DND-41 (cell line): ENCODE measurements at regions not wholly inside any gene's neighbourhood (a gene's known extent, or its start where the extent isn't known, plus 50 kb on each side); places are given as distances from the start of the nearest gene placed in this dataset.

Experiments used
- ATAC-seq: fragments of 200-7000 bp; cut with Tn5 transposase; 3 replicates; pipeline ENCODE4 v1.9.1; 2021; ENCODE audit warnings: low read depth; ENCODE audit not compliant: insufficient read depth
- DNase-seq: peaks from one replicate; pipeline ENCODE4 v3.0.0-alpha.2; 2020
- H2AFZ ChIP-seq: 2 replicates; pipeline ENCODE4 v1.6.0; 2012; ENCODE audit warnings: low read depth, low read length
- H3K27ac ChIP-seq: 2 replicates; pipeline ENCODE4 v1.5.1; 2012; ENCODE audit warnings: low read length, inconsistent platforms
- H3K27me3 ChIP-seq: fragments of 200-600 bp; sonication (generic); 2 replicates; pipeline ENCODE4 v1.6.0; 2012; ENCODE audit warnings: low read length, mild to moderate bottlenecking, inconsistent platforms; ENCODE audit not compliant: insufficient read depth, poor library complexity
- H3K36me3 ChIP-seq: 2 replicates; pipeline ENCODE4 v1.5.1; 2012; ENCODE audit warnings: low read length, inconsistent platforms; ENCODE audit not compliant: insufficient read depth
- H3K4me1 ChIP-seq: 2 replicates; pipeline ENCODE4 v1.5.1; 2012; ENCODE audit warnings: mild to moderate bottlenecking, low read length; ENCODE audit not compliant: insufficient read depth
- H3K4me2 ChIP-seq: 2 replicates; pipeline ENCODE4 v1.6.0; 2012; ENCODE audit warnings: mild to moderate bottlenecking, moderate library complexity, low read length, inconsistent platforms; ENCODE audit not compliant: insufficient read depth
- H3K4me3 ChIP-seq, 2 experiments: fragments of 200-600 bp in 1 of 2; shearing (Covaris generic) in 1 of 2; 2 replicates each; pipeline ENCODE4 v1.5.1; 2012 to 2016; ENCODE audit warnings: inconsistent platforms in 2 of 2, low read length in 2 of 2, mild to moderate bottlenecking in 2 of 2, low read depth in 1 of 2, moderate library complexity in 1 of 2
- H3K79me2 ChIP-seq: 2 replicates; pipeline ENCODE4 v1.6.0; 2012; ENCODE audit warnings: low read length, inconsistent platforms; ENCODE audit not compliant: insufficient read depth
- H3K9ac ChIP-seq: 2 replicates; pipeline ENCODE4 v1.6.0; 2012; ENCODE audit warnings: low read depth, mild to moderate bottlenecking, inconsistent platforms, low read length, moderate library complexity
- H3K9me3 ChIP-seq: 2 replicates; pipeline ENCODE4 v1.5.1; 2012; ENCODE audit warnings: low read length, moderate library complexity, mild to moderate bottlenecking, inconsistent platforms; ENCODE audit not compliant: insufficient read depth, severe bottlenecking
- H4K20me1 ChIP-seq: 2 replicates; pipeline ENCODE4 v1.6.0; 2012; ENCODE audit warnings: low read length; ENCODE audit not compliant: insufficient read depth
- EZH2 ChIP-seq: IDR thresholded peaks from 3 replicates; pipeline ENCODE4 v1.6.1; 2012; ENCODE audit warnings: borderline replicate concordance, low read depth, mild to moderate bottlenecking, moderate library complexity, low read length, inconsistent platforms; ENCODE audit not compliant: severe bottlenecking
- TF ChIP-seq, protein P1 (sequence below): IDR thresholded peaks from 2 replicates; pipeline ENCODE4 v1.5.1; 2012; ENCODE audit warnings: borderline replicate concordance, low read length, moderate library complexity, mild to moderate bottlenecking; ENCODE audit not compliant: poor library complexity, severe bottlenecking; ENCODE audit errors: extremely low read depth

DNA sequence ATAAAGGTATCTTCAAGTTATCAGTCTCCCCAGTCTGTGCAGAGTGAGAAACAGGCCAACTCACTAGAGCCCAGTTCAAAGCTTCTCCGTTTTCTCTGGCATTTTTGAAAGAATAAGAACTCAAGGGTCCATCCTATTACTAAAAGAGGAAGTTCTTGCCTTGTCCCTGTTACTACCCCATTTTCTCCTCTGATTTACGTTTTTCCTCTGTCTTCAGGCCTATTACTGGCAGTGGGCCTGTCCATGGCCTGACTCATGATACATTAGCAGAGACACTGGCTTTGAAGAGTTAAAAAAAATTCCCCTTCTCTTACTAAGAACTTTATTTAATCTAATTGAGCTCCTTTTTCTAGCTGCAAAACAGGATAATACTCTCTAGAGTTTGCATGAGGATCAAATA is 624.0 kb upstream of the KLF4 start:
- DNase-seq (no peak), ATAC-seq (no peak)
- no peaks in the 10 kb centered on the region for H4K20me1 ChIP-seq
- no peak overlapping the region for H2AFZ ChIP-seq
- no peak overlapping the region for H3K4me2 ChIP-seq
- H3K27me3 ChIP-seq = no peaks in the 10 kb centered on the region
- H3K79me2 ChIP-seq = no peaks in the 10 kb centered on the region
- H3K27ac ChIP-seq = no peak overlapping the region
- H3K4me3 ChIP-seq = no peak overlapping the region
- H3K4me1 ChIP-seq = no peaks in the 10 kb centered on the region
- no peaks in the 10 kb centered on the region for H3K36me3 ChIP-seq
- H3K9me3 ChIP-seq = no peaks in the 10 kb centered on the region
- no peak overlapping the region for H3K9ac ChIP-seq
- TF ChIP-seq, protein P1, sequence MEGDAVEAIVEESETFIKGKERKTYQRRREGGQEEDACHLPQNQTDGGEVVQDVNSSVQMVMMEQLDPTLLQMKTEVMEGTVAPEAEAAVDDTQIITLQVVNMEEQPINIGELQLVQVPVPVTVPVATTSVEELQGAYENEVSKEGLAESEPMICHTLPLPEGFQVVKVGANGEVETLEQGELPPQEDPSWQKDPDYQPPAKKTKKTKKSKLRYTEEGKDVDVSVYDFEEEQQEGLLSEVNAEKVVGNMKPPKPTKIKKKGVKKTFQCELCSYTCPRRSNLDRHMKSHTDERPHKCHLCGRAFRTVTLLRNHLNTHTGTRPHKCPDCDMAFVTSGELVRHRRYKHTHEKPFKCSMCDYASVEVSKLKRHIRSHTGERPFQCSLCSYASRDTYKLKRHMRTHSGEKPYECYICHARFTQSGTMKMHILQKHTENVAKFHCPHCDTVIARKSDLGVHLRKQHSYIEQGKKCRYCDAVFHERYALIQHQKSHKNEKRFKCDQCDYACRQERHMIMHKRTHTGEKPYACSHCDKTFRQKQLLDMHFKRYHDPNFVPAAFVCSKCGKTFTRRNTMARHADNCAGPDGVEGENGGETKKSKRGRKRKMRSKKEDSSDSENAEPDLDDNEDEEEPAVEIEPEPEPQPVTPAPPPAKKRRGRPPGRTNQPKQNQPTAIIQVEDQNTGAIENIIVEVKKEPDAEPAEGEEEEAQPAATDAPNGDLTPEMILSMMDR = no peak
- no peak for TF ChIP-seq EZH2

DNA sequence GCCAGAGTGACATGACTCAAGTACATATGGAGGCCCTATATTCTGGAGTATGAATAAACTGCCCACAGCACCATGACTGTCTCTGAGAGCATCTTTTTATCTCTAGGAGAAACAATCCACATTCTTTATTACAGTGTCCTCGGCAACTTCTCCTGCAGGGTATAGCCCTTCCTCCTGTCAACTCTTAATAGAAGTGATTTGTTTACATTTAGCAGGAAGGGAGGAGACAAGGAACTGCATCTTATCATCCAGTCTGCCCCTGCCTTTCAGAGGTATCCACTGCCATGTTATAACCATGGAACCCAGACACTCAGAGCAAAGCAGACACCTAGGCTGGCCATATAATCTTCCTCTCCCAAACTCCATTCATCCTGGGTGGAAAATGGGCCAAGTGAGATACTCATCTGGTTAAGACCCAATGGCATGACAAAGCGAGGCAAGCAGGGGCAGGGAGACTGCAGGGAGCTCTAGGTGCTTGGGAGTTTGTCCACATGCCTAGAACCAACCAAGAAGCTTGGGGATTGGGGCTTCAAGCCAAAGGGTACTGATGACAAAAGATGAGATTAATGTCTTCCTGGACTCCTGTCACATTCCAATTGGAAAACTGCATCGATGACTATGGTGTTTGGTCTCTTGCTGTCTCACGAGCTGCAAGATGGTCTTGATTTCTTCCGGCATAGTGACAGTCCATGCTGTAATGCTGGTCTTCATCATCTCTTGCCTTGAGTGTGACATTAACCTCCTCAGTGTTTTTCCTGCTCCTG is 620.5 kb upstream of the KLF4 start:
- Histone ChIP-seq H3K4me1 (no peaks in the 10 kb centered on the region), H3K27me3 (no peaks in the 10 kb centered on the region), H3K27ac (no peak overlapping the region), H3K4me2 (no peak overlapping the region), H3K9me3 (no peaks in the 10 kb centered on the region), H3K9ac (no peak overlapping the region), H4K20me1 (no peaks in the 10 kb centered on the region), H3K4me3 (no peak overlapping the region), H2AFZ (no peak overlapping the region), H3K36me3 (no peaks in the 10 kb centered on the region), H3K79me2 (no peaks in the 10 kb centered on the region)
- no peak for DNase-seq
- no peak for ATAC-seq
- TF ChIP-seq, protein P1 = no peak
- TF ChIP-seq EZH2 = no peak

DNA sequence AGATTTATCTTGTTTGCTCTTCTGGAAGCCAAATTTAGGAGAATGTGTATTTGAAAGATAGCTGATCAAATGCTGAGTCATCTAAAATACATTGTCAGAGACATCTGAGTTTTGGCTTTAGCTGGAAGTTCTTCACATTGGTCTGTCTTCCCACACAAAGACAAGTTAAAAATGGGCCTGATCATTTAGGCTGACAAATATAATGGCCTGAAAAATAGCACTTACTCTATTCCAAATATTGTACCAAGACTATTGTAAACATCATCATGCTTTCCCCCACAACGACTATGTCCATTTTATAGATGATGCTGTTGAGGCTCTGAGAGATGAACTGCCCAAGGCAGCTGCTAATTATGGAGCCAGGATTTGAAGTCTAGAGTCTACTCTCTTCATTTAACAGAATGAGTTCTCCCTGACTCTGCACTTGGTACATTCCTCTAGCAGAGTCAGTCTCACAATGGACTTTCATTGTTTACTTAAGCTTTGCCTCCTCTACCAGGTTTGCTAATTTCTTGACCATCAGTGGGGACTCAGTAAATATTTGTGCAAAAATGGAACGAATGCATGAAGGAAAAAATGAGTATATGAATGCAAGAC is 619.4 kb upstream of the KLF4 start:
- H3K27ac ChIP-seq = no peak overlapping the region
- H3K4me2 ChIP-seq = no peak overlapping the region
- TF ChIP-seq EZH2 = no peak
- TF ChIP-seq, protein P1 = no peak
- no peaks in the 10 kb centered on the region for H3K9me3 ChIP-seq
- no peak overlapping the region for H3K4me3 ChIP-seq
- no peak for DNase-seq
- no peaks in the 10 kb centered on the region for H3K79me2 ChIP-seq
- no peak overlapping the region for H3K9ac ChIP-seq
- no peaks in the 10 kb centered on the region for H3K4me1 ChIP-seq
- ATAC-seq = no peak
- H3K27me3 ChIP-seq = no peaks in the 10 kb centered on the region
- no peaks in the 10 kb centered on the region for H3K36me3 ChIP-seq
- H2AFZ ChIP-seq = no peak overlapping the region
- no peaks in the 10 kb centered on the region for H4K20me1 ChIP-seq
